ENCODE measurements at regions not wholly inside any gene's neighbourhood (a gene's known extent, or its start where the extent isn't known, plus 50 kb on each side); places are given as distances from the start of the nearest gene placed in this dataset.

DNA sequence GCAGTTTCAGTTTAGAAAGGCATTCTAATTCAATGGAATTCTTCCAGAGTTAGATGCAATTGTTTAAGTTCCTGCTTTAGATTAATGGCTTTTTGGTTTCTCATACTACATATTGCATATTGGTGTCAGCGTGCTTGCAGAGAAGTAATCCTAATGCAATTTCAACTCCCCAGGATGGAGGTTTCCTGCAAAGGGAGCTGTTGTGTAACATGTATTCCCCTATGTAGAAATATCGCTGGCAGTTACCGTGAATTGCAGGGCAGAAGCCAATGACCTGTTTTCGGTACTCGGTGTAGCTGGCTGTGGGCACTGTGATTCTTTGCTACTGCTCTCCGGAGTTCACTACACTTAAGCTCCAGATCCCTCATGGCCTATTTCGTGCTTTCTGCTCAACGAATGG is 256.1 kb upstream of the PTBP2 start:
- TF ChIP-seq CTCF (IDR thresholded peaks at IDR 0.05; ENCODE audit: insufficient read depth, low read length) (no peak), POLR2AphosphoS5 (IDR thresholded peaks at IDR 0.05; ENCODE audit: low read depth) (0 out of 2 replicates have a peak, but pooled peaks have one; percentile 36), GABPA (IDR thresholded peaks at IDR 0.05; ENCODE audit: low read depth) (no peak)
